ENCODE measurements at regions not wholly inside any gene's neighbourhood (a gene's known extent, or its start where the extent isn't known, plus 50 kb on each side); places are given as distances from the start of the nearest gene placed in this dataset.

GRCh38 chr5:34582371-34582770, 73.8 kb upstream of the RAI14 start:
- Histone ChIP-seq H3K36me3 (ENCODE audit: low read depth) (no peaks in the 10 kb centered on the region), H3K27ac (no peak overlapping the region), H3K4me2 (no peak overlapping the region), H4K20me1 (ENCODE audit: insufficient read depth) (no peaks in the 10 kb centered on the region), H3K9me2 (ENCODE audit: insufficient read depth) (no peaks in the 10 kb centered on the region), H3K27me3 (ENCODE audit: insufficient read depth, low read depth) (no peaks in the 10 kb centered on the region), H3K79me2 (ENCODE audit: low read depth) (no peaks in the 10 kb centered on the region), H3K4me1 (replicated peaks; ENCODE audit: insufficient read depth) (peaks cover 46% of the 10 kb centered on the region), H3F3A (ENCODE audit: insufficient read depth, low read depth) (peaks cover 32% of the 10 kb centered on the region), H3K4me3 (no peak overlapping the region), H3K9me3 (ENCODE audit: insufficient read depth, low read depth) (peaks cover 7% of the 10 kb centered on the region; the same call in 1 of the 2 replicates), H2AFZ (no peak overlapping the region)
- no peak for TF ChIP-seq EZH2 (IDR thresholded peaks at IDR 0.05; ENCODE audit: low read depth)
- POLR2A ChIA-PET (ENCODE audit: unreplicated experiment): interaction anchor here (0.6 kb wide), 1 partner anchor 45 kb away, joined by 3 read pairs; no protein-coding TSS in a partner anchor
- DNase-seq: no peak
- intact Hi-C loops (cut with micrococcal nuclease; ENCODE audit: unreplicated experiment): no loop called here
- CTCF ChIA-PET: interaction anchor here (1.1 kb wide), 1 partner anchor 59 kb away, joined by 4 read pairs; no protein-coding TSS in a partner anchor
- BruUV-seq (replicated peaks): no TSS peak

GRCh38 chr5:34583167-34583566, 73.0 kb upstream of the RAI14 start:
- intact Hi-C loops (cut with micrococcal nuclease; ENCODE audit: unreplicated experiment): no loop called here
- H3K9me2 ChIP-seq (ENCODE audit: insufficient read depth): no peaks in the 10 kb centered on the region
- no peaks in the 10 kb centered on the region for H3K27me3 ChIP-seq (ENCODE audit: insufficient read depth, low read depth)
- H3K4me2 ChIP-seq: peak overlapping the region; percentile 2; the same call in 1 of the 2 replicates
- peaks cover 54% of the 10 kb centered on the region for H3K4me1 ChIP-seq (replicated peaks; ENCODE audit: insufficient read depth)
- DNase-seq: no peak
- BruUV-seq (replicated peaks): no TSS peak
- no peak for TF ChIP-seq EZH2 (IDR thresholded peaks at IDR 0.05; ENCODE audit: low read depth)
- no peak for TF ChIP-seq CTCF (conservative IDR thresholded peaks at IDR 0.05)
- no peaks in the 10 kb centered on the region for H4K20me1 ChIP-seq (ENCODE audit: insufficient read depth)
- H3K36me3 ChIP-seq (ENCODE audit: low read depth): no peaks in the 10 kb centered on the region
- peak overlapping the region; percentile 2; the same call in 1 of the 2 replicates for H3K27ac ChIP-seq
- ChIA-PET POLR2A (ENCODE audit: unreplicated experiment) (no interaction called here), CTCF (interaction anchor here (0.6 kb wide), 1 partner anchor 93 kb away, joined by 8 read pairs; no protein-coding TSS in a partner anchor)
- peaks cover 40% of the 10 kb centered on the region for H3F3A ChIP-seq (ENCODE audit: insufficient read depth, low read depth)
- H2AFZ ChIP-seq: no peak overlapping the region
- H3K4me3 ChIP-seq: no peak overlapping the region
- H3K79me2 ChIP-seq (ENCODE audit: low read depth): no peaks in the 10 kb centered on the region
- H3K9me3 ChIP-seq (ENCODE audit: insufficient read depth, low read depth): peaks cover 7% of the 10 kb centered on the region; the same call in 1 of the 2 replicates

- peak overlapping the region; percentile 78; the same call in 1 of the 2 replicates for H3K4me2 ChIP-seq
- peaks cover 64% of the 10 kb centered on the region for H3K4me1 ChIP-seq (replicated peaks; ENCODE audit: insufficient read depth)
- intact Hi-C loops (cut with micrococcal nuclease; ENCODE audit: unreplicated experiment): no loop called here
- no peaks in the 10 kb centered on the region for H4K20me1 ChIP-seq (ENCODE audit: insufficient read depth)
- peaks cover 6% of the 10 kb centered on the region; the same call in 1 of the 2 replicates for H3K79me2 ChIP-seq (ENCODE audit: low read depth)
- no TSS peak for BruUV-seq (replicated peaks)
- no peak for TF ChIP-seq CTCF (conservative IDR thresholded peaks at IDR 0.05)
- TF ChIP-seq EZH2 (IDR thresholded peaks at IDR 0.05; ENCODE audit: low read depth): no peak
- ChIA-PET CTCF (interaction anchor here (1.6 kb wide), 1 partner anchor 88 kb away, joined by 7 read pairs; no protein-coding TSS in a partner anchor), POLR2A (ENCODE audit: unreplicated experiment) (no interaction called here)
- H3K4me3 ChIP-seq: no peak overlapping the region
- no peak overlapping the region for H2AFZ ChIP-seq
- no peaks in the 10 kb centered on the region for H3K27me3 ChIP-seq (ENCODE audit: insufficient read depth, low read depth)
- H3K9me2 ChIP-seq (ENCODE audit: insufficient read depth): no peaks in the 10 kb centered on the region
- no peaks in the 10 kb centered on the region; the same call in 1 of the 2 replicates for H3K9me3 ChIP-seq (ENCODE audit: insufficient read depth, low read depth)
- H3K27ac ChIP-seq: peak overlapping the region; percentile 97
- H3F3A ChIP-seq (ENCODE audit: insufficient read depth, low read depth): peaks cover 50% of the 10 kb centered on the region
- DNase-seq: no peak
- H3K36me3 ChIP-seq (ENCODE audit: low read depth): no peaks in the 10 kb centered on the region
These were observed 72.0 kb upstream of the RAI14 start for GRCh38 chr5:34584165-34584564.

Measured in PC-9 (cell line).